Neural cell (in vitro differentiated cells): ENCODE measurements at regions not wholly inside any gene's neighbourhood (a gene's known extent, or its start where the extent isn't known, plus 50 kb on each side); places are given as distances from the start of the nearest gene placed in this dataset.

ENCODE experiments used
- H2AFZ ChIP-seq: fragments of 200-600, 300-800 bp; sonication (generic), shearing (Covaris generic); 2 replicates; pipeline ENCODE4 v1.6.0; 2014; ENCODE audit warnings: low read depth, mild to moderate bottlenecking, antibody characterized with exemption, low read length, moderate library complexity
- H3F3A ChIP-seq: fragments of 200-600 bp; shearing (Covaris generic); 2 replicates; pipeline ENCODE4 v1.6.1; 2016; ENCODE audit warnings: mild to moderate bottlenecking, moderate library complexity, mixed read lengths, antibody characterized with exemption, low read length; ENCODE audit not compliant: insufficient read depth, poor library complexity, severe bottlenecking
- H3K27ac ChIP-seq: fragments of 200-600, 300-800 bp; sonication (generic), shearing (Covaris generic); 2 replicates; pipeline ENCODE4 v1.5.1; 2014; ENCODE audit warnings: mild to moderate bottlenecking, low read length, moderate library complexity
- H3K27me3 ChIP-seq: fragments of 300-800, 200-600 bp; sonication (generic), shearing (Covaris generic); 2 replicates; pipeline ENCODE4 v1.6.0; 2014; ENCODE audit warnings: mild to moderate bottlenecking, low read depth, low read length, moderate library complexity; ENCODE audit not compliant: insufficient read depth
- H3K36me3 ChIP-seq: fragments of 300-800, 200-600 bp; sonication (generic), shearing (Covaris generic); 2 replicates; pipeline ENCODE4 v1.5.1; 2014; ENCODE audit warnings: mild to moderate bottlenecking, antibody characterized with exemption, low read length, moderate library complexity; ENCODE audit not compliant: insufficient read depth
- H3K4me2 ChIP-seq: fragments of 300-800, 200-600 bp; sonication (generic), shearing (Covaris generic); 2 replicates; pipeline ENCODE4 v1.6.0; 2014; ENCODE audit warnings: mild to moderate bottlenecking, low read length
- H3K4me3 ChIP-seq: fragments of 300-800, 200-600 bp; sonication (generic), shearing (Covaris generic); 2 replicates; pipeline ENCODE4 v1.5.1; 2014; ENCODE audit warnings: mild to moderate bottlenecking, low read length, moderate library complexity
- H3K79me2 ChIP-seq: fragments of 200-600 bp; shearing (Covaris generic); replicated peaks from 2 replicates; pipeline ENCODE4 v1.6.0; 2014; ENCODE audit warnings: mild to moderate bottlenecking, low read length, moderate library complexity; ENCODE audit not compliant: insufficient read depth
- H3K9ac ChIP-seq: fragments of 300-800, 200-600 bp; sonication (generic), shearing (Covaris generic); 2 replicates; pipeline ENCODE4 v1.6.1; 2016; ENCODE audit warnings: mild to moderate bottlenecking, low read length, mixed read lengths
- H3K9me2 ChIP-seq: fragments of 200-600 bp; shearing (Covaris generic); 2 replicates; pipeline ENCODE4 v1.6.1; 2016; ENCODE audit warnings: mild to moderate bottlenecking, low read length, mixed read lengths; ENCODE audit not compliant: insufficient read depth
- H3K9me3 ChIP-seq: fragments of 200-600, 300-800 bp; sonication (generic), shearing (Covaris generic); 2 replicates; pipeline ENCODE4 v1.6.1; 2016; ENCODE audit warnings: mild to moderate bottlenecking, mixed run types, low read length, moderate library complexity, mixed read lengths
- H4K20me1 ChIP-seq: fragments of 200-600 bp; shearing (Covaris generic); 2 replicates; pipeline ENCODE4 v1.6.1; 2016; ENCODE audit warnings: mild to moderate bottlenecking, mixed run types; ENCODE audit not compliant: insufficient read depth
- CTCF ChIP-seq: fragments of 450-650 bp; IDR thresholded peaks from 2 replicates; pipeline ENCODE4 v1.5.1; 2014; ENCODE audit warnings: antibody characterized with exemption, mild to moderate bottlenecking, moderate library complexity; ENCODE audit not compliant: poor library complexity, severe bottlenecking
- EP300 ChIP-seq: fragments of 450-650 bp; conservative IDR thresholded peaks from 2 replicates; pipeline ENCODE4 v1.6.1; 2014; ENCODE audit warnings: antibody characterized with exemption, mild to moderate bottlenecking, moderate library complexity; ENCODE audit not compliant: poor library complexity, severe bottlenecking
- EZH2 ChIP-seq: fragments of 200-600, 300-800 bp; shearing (Covaris generic), sonication (generic); IDR thresholded peaks from 2 replicates; pipeline ENCODE4 v1.6.1; 2014; ENCODE audit warnings: antibody characterized with exemption, low read length, borderline replicate concordance, mild to moderate bottlenecking; ENCODE audit not compliant: insufficient read depth, poor library complexity, severe bottlenecking
- MXI1 ChIP-seq: fragments of 450-650 bp; conservative IDR thresholded peaks from 2 replicates; pipeline ENCODE4 v1.6.1; 2014; ENCODE audit warnings: antibody characterized with exemption, mild to moderate bottlenecking; ENCODE audit not compliant: poor library complexity, severe bottlenecking
- POLR2AphosphoS5 ChIP-seq: IDR thresholded peaks from 2 replicates; pipeline ENCODE4 v1.6.1; 2012
- RAD21 ChIP-seq: fragments of 450-650 bp; conservative IDR thresholded peaks from 2 replicates; pipeline ENCODE4 v1.6.1; 2014; ENCODE audit warnings: antibody characterized with exemption, mild to moderate bottlenecking, moderate library complexity
- REST ChIP-seq: IDR thresholded peaks from 2 replicates; pipeline ENCODE4 v1.6.1; 2012; ENCODE audit warnings: borderline replicate concordance
- SMC3 ChIP-seq: fragments of 450-650 bp; conservative IDR thresholded peaks from 2 replicates; pipeline ENCODE4 v1.6.1; 2014; ENCODE audit warnings: antibody characterized with exemption, mild to moderate bottlenecking, moderate library complexity; ENCODE audit not compliant: poor library complexity
- TAF1 ChIP-seq: IDR thresholded peaks from 2 replicates; pipeline ENCODE4 v1.6.1; 2012; ENCODE audit warnings: low read depth

GRCh38 chr6:86715676-86716075 is 221.7 kb upstream of the HTR1E start:
- H3K27me3 ChIP-seq: no peaks in the 10 kb centered on the region
- H3K4me3 ChIP-seq: no peak overlapping the region
- H3K79me2 ChIP-seq: no peaks in the 10 kb centered on the region
- no peak overlapping the region for H3K9ac ChIP-seq
- H3K27ac ChIP-seq: no peak overlapping the region
- no peaks in the 10 kb centered on the region for H3F3A ChIP-seq
- H2AFZ ChIP-seq: no peak overlapping the region
- no peaks in the 10 kb centered on the region for H4K20me1 ChIP-seq
- H3K9me2 ChIP-seq: no peaks in the 10 kb centered on the region
- no peaks in the 10 kb centered on the region for H3K9me3 ChIP-seq
- no peaks in the 10 kb centered on the region for H3K36me3 ChIP-seq
- TF ChIP-seq EP300: no peak
- TF ChIP-seq SMC3: no peak
- TF ChIP-seq CTCF: no peak
- TF ChIP-seq MXI1: no peak
- TF ChIP-seq RAD21: no peak
- TF ChIP-seq TAF1: no peak
- TF ChIP-seq EZH2: no peak
- TF ChIP-seq POLR2AphosphoS5: no peak
- no peak for TF ChIP-seq REST
- no peak overlapping the region for H3K4me2 ChIP-seq

GRCh38 chr6:86712039-86712438 is 225.3 kb upstream of the HTR1E start:
- Histone ChIP-seq H3F3A (no peaks in the 10 kb centered on the region), H3K9me3 (no peaks in the 10 kb centered on the region), H2AFZ (no peak overlapping the region), H3K36me3 (no peaks in the 10 kb centered on the region), H3K9me2 (no peaks in the 10 kb centered on the region), H3K27me3 (no peaks in the 10 kb centered on the region), H3K79me2 (no peaks in the 10 kb centered on the region), H4K20me1 (no peaks in the 10 kb centered on the region), H3K4me3 (no peak overlapping the region), H3K27ac (no peak overlapping the region), H3K9ac (no peak overlapping the region), H3K4me2 (no peak overlapping the region)
- no peak for TF ChIP-seq TAF1
- no peak for TF ChIP-seq POLR2AphosphoS5
- TF ChIP-seq SMC3: no peak
- TF ChIP-seq MXI1: no peak
- no peak for TF ChIP-seq REST
- TF ChIP-seq CTCF: no peak
- no peak for TF ChIP-seq EP300
- no peak for TF ChIP-seq EZH2
- TF ChIP-seq RAD21: no peak
